GM23338 (cell line): ENCODE measurements at regions not wholly inside any gene's neighbourhood (a gene's known extent, or its start where the extent isn't known, plus 50 kb on each side); places are given as distances from the start of the nearest gene placed in this dataset.

ENCODE experiments used
- ATAC-seq: fragments of 200-7000 bp; cut with Tn5 transposase; 3 replicates; pipeline ENCODE4 v1.9.1; 2020
- DNase-seq: peaks from one replicate; pipeline ENCODE4 v3.0.0-alpha.2; 2015; ENCODE audit warnings: low spot score
- H2AFZ ChIP-seq: fragments of 200-600 bp; sonication (generic); 2 replicates; pipeline ENCODE4 v1.8.0; 2016; ENCODE audit warnings: antibody characterized with exemption, mild to moderate bottlenecking, moderate library complexity
- H3F3A ChIP-seq: fragments of 200-600 bp; sonication (generic); replicated peaks from 2 replicates; pipeline ENCODE4 v1.8.0; 2017; ENCODE audit warnings: antibody characterized with exemption, mixed run types, low read depth
- H3K27ac ChIP-seq: fragments of 200-600 bp; sonication (generic); 2 replicates; pipeline ENCODE4 v1.6.1; 2016; ENCODE audit warnings: low read depth
- H3K27me3 ChIP-seq: fragments of 200-600 bp; sonication (generic); 2 replicates; pipeline ENCODE4 v1.8.0; 2016; ENCODE audit warnings: mild to moderate bottlenecking, mixed run types, moderate library complexity; ENCODE audit not compliant: insufficient read depth
- H3K36me3 ChIP-seq: fragments of 200-600 bp; sonication (generic); 2 replicates; pipeline ENCODE4 v1.8.0; 2016; ENCODE audit warnings: mild to moderate bottlenecking; ENCODE audit not compliant: insufficient read depth
- H3K4me1 ChIP-seq: fragments of 200-600 bp; sonication (generic); 2 replicates; pipeline ENCODE4 v1.8.0; 2016; ENCODE audit warnings: mild to moderate bottlenecking, moderate library complexity; ENCODE audit not compliant: insufficient read depth
- H3K4me2 ChIP-seq: fragments of 200-600 bp; sonication (generic); 2 replicates; pipeline ENCODE4 v1.7.1; 2017; ENCODE audit warnings: mixed run types
- H3K4me3 ChIP-seq: fragments of 200-600 bp; sonication (generic); 2 replicates; pipeline ENCODE4 v1.6.1; 2016; ENCODE audit warnings: mixed run types
- H3K79me2 ChIP-seq: fragments of 200-600 bp; sonication (generic); replicated peaks from 2 replicates; pipeline ENCODE4 v1.8.0; 2017; ENCODE audit warnings: mild to moderate bottlenecking; ENCODE audit not compliant: insufficient read depth
- H3K9me2 ChIP-seq: fragments of 200-600 bp; sonication (generic); 2 replicates; pipeline ENCODE4 v1.8.0; 2017; ENCODE audit not compliant: insufficient read depth
- H4K20me1 ChIP-seq: fragments of 200-600 bp; sonication (generic); replicated peaks from 2 replicates; pipeline ENCODE4 v1.8.0; 2017; ENCODE audit warnings: mild to moderate bottlenecking; ENCODE audit not compliant: insufficient read depth
- H3K27ac Mint-ChIP-seq: 2 replicates; pipeline ENCODE4 v1.8.0; 2020; ENCODE audit warnings: inconsistent platforms, mild to moderate bottlenecking, moderate library complexity, mixed read lengths
- H3K27me3 Mint-ChIP-seq: 3 replicates; pipeline ENCODE4 v1.8.0; 2022; ENCODE audit warnings: low read depth, mild to moderate bottlenecking, moderate library complexity, mixed read lengths, inconsistent platforms; ENCODE audit not compliant: insufficient read depth, poor library complexity
- H3K36me3 Mint-ChIP-seq: 3 replicates; pipeline ENCODE4 v1.8.0; 2021; ENCODE audit warnings: low read depth, mild to moderate bottlenecking, inconsistent platforms, moderate library complexity, mixed read lengths
- H3K4me1 Mint-ChIP-seq: 3 replicates; pipeline ENCODE4 v1.8.0; 2020; ENCODE audit warnings: mild to moderate bottlenecking, inconsistent platforms, mixed read lengths
- H3K4me3 Mint-ChIP-seq: 3 replicates; pipeline ENCODE4 v1.8.0; 2021; ENCODE audit warnings: moderate library complexity, mild to moderate bottlenecking, inconsistent platforms, mixed read lengths
- H3K9me3 Mint-ChIP-seq: 3 replicates; pipeline ENCODE4 v1.8.0; 2020; ENCODE audit warnings: moderate library complexity, mild to moderate bottlenecking, inconsistent platforms, mixed read lengths
- EZH2phosphoT487 ChIP-seq: fragments of 200-600 bp; sonication (generic); IDR thresholded peaks from one replicate; pipeline ENCODE4 v1.8.1; 2018; ENCODE audit warnings: antibody characterized with exemption; ENCODE audit not compliant: unreplicated experiment
- POLR2AphosphoS5 ChIP-seq: IDR thresholded peaks from 2 replicates; pipeline ENCODE4 v1.6.1; 2016; ENCODE audit warnings: antibody characterized with exemption, low read depth
- REST ChIP-seq: IDR thresholded peaks from one replicate; pipeline ENCODE4 v1.6.1; 2018; ENCODE audit warnings: antibody characterized with exemption; ENCODE audit not compliant: unreplicated experiment
- STAT1 ChIP-seq: IDR thresholded peaks from one replicate; pipeline ENCODE4 v1.6.1; 2016; ENCODE audit warnings: antibody characterized with exemption; ENCODE audit not compliant: unreplicated experiment
- ZNF114 ChIP-seq: fragments of 250-450 bp; sonication (Bioruptor Pico); IDR thresholded peaks from 2 replicates; pipeline ENCODE4 v1.5.0; 2020; ENCODE audit warnings: mild to moderate bottlenecking, moderate library complexity
- ZNF331 ChIP-seq: fragments of 250-450 bp; sonication (Bioruptor Pico); IDR thresholded peaks from 2 replicates; pipeline ENCODE4 v1.5.0; 2020; ENCODE audit warnings: low read depth, mild to moderate bottlenecking, moderate library complexity
- TF ChIP-seq, protein P1 (sequence below): fragments of 250-450 bp; sonication (Bioruptor Pico); IDR thresholded peaks from 2 replicates; pipeline ENCODE4 v1.5.0; 2020; ENCODE audit warnings: mild to moderate bottlenecking, moderate library complexity
- TF ChIP-seq, protein P2 (sequence below): IDR thresholded peaks from 2 replicates; pipeline ENCODE4 v1.6.1; 2016; ENCODE audit warnings: antibody characterized with exemption
- TF ChIP-seq, protein P3 (sequence below), 2 experiments: fragments of 200-600 bp in 1 of 2; sonication (generic) in 1 of 2; conservative IDR thresholded peaks; 2 replicates each; pipeline versions ENCODE4 v1.5.1 to v1.6.1; 2016 to 2017; ENCODE audit warnings: antibody characterized with exemption in 2 of 2, low read depth in 2 of 2, mild to moderate bottlenecking in 2 of 2, moderate library complexity in 1 of 2

DNA sequence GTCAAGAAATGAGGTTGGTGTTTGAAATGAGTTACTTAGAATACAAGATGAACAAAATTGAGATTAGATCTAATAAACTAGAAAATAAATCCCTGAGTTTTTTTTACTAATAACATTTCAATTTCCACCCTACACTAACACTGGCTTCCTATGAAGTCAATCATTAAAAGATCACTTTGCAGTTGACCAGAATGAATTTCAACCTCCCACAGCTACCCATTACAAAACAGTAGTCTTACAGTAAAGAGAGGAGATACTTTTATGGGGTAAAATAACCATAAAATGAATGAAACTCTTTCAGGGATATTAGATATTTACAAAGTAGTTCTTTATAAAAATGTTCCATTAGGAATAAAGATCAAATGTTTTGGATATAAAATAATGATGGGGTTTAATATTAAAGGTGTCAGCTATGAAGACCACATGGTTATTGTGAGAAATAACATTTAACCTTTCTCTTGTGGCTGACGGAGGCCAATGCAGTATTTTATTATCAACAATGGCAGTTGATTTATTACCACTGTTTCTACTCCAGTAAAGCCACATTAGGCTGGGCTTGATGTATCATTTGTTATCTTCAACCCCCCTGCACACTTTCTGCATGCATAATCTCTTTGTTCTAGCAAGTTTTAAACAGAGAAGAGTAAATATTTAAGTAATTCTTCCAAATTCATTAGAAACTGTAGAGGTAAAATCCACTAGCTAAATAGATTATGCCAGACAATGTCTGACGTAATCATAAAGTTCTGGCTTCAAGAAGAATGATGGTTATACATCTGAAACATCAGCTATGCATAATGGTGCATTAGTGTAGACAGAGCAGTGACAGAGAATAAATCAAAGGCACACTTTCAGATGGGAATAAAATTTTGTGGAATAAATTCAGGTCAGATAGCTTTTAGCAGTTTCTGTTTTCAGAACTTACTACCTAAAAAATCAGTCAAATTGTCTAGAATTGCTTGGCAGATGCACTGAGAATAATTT lies 516.6 kb downstream of the PCDH18 start:
- Histone ChIP-seq H3K4me3 (no peak overlapping the region), H3K9me2 (no peaks in the 10 kb centered on the region), H3K4me1 (no peaks in the 10 kb centered on the region), H3K27me3 (no peaks in the 10 kb centered on the region), H3F3A (no peaks in the 10 kb centered on the region), H4K20me1 (no peaks in the 10 kb centered on the region), H3K36me3 (no peaks in the 10 kb centered on the region), H2AFZ (no peak overlapping the region), H3K4me2 (no peak overlapping the region), H3K79me2 (no peaks in the 10 kb centered on the region), H3K27ac (no peak overlapping the region)
- DNase-seq (no peak), ATAC-seq (no peak)
- H3K4me1 Mint-ChIP-seq = no peaks in the 10 kb centered on the region
- H3K36me3 Mint-ChIP-seq = no peaks in the 10 kb centered on the region
- H3K4me3 Mint-ChIP-seq = no peak overlapping the region
- TF ChIP-seq ZNF331 (CRISPR knock-in tag) (no peak), POLR2AphosphoS5 (no peak), REST (no peak), EZH2phosphoT487 (no peak), ZNF114 (CRISPR knock-in tag) (no peak), STAT1 (no peak)
- TF ChIP-seq, protein P1, sequence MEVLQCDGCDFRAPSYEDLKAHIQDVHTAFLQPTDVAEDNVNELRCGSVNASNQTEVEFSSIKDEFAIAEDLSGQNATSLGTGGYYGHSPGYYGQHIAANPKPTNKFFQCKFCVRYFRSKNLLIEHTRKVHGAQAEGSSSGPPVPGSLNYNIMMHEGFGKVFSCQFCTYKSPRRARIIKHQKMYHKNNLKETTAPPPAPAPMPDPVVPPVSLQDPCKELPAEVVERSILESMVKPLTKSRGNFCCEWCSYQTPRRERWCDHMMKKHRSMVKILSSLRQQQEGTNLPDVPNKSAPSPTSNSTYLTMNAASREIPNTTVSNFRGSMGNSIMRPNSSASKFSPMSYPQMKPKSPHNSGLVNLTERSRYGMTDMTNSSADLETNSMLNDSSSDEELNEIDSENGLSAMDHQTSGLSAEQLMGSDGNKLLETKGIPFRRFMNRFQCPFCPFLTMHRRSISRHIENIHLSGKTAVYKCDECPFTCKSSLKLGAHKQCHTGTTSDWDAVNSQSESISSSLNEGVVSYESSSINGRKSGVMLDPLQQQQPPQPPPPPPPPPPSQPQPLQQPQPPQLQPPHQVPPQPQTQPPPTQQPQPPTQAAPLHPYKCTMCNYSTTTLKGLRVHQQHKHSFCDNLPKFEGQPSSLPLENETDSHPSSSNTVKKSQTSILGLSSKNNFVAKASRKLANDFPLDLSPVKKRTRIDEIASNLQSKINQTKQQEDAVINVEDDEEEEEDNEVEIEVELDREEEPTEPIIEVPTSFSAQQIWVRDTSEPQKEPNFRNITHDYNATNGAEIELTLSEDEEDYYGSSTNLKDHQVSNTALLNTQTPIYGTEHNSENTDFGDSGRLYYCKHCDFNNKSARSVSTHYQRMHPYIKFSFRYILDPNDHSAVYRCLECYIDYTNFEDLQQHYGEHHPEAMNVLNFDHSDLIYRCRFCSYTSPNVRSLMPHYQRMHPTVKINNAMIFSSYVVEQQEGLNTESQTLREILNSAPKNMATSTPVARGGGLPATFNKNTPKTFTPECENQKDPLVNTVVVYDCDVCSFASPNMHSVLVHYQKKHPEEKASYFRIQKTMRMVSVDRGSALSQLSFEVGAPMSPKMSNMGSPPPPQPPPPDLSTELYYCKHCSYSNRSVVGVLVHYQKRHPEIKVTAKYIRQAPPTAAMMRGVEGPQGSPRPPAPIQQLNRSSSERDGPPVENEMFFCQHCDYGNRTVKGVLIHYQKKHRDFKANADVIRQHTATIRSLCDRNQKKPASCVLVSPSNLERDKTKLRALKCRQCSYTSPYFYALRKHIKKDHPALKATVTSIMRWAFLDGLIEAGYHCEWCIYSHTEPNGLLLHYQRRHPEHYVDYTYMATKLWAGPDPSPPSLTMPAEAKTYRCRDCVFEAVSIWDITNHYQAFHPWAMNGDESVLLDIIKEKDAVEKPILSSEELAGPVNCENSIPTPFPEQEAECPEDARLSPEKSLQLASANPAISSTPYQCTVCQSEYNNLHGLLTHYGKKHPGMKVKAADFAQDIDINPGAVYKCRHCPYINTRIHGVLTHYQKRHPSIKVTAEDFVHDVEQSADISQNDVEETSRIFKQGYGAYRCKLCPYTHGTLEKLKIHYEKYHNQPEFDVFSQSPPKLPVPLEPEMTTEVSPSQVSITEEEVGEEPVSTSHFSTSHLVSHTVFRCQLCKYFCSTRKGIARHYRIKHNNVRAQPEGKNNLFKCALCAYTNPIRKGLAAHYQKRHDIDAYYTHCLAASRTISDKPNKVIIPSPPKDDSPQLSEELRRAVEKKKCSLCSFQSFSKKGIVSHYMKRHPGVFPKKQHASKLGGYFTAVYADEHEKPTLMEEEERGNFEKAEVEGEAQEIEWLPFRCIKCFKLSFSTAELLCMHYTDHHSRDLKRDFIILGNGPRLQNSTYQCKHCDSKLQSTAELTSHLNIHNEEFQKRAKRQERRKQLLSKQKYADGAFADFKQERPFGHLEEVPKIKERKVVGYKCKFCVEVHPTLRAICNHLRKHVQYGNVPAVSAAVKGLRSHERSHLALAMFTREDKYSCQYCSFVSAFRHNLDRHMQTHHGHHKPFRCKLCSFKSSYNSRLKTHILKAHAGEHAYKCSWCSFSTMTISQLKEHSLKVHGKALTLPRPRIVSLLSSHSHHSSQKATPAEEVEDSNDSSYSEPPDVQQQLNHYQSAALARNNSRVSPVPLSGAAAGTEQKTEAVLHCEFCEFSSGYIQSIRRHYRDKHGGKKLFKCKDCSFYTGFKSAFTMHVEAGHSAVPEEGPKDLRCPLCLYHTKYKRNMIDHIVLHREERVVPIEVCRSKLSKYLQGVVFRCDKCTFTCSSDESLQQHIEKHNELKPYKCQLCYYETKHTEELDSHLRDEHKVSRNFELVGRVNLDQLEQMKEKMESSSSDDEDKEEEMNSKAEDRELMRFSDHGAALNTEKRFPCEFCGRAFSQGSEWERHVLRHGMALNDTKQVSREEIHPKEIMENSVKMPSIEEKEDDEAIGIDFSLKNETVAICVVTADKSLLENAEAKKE (CRISPR knock-in tag) = no peak
- TF ChIP-seq, protein P2, sequence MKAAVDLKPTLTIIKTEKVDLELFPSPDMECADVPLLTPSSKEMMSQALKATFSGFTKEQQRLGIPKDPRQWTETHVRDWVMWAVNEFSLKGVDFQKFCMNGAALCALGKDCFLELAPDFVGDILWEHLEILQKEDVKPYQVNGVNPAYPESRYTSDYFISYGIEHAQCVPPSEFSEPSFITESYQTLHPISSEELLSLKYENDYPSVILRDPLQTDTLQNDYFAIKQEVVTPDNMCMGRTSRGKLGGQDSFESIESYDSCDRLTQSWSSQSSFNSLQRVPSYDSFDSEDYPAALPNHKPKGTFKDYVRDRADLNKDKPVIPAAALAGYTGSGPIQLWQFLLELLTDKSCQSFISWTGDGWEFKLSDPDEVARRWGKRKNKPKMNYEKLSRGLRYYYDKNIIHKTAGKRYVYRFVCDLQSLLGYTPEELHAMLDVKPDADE = no peak
- TF ChIP-seq, protein P3, sequence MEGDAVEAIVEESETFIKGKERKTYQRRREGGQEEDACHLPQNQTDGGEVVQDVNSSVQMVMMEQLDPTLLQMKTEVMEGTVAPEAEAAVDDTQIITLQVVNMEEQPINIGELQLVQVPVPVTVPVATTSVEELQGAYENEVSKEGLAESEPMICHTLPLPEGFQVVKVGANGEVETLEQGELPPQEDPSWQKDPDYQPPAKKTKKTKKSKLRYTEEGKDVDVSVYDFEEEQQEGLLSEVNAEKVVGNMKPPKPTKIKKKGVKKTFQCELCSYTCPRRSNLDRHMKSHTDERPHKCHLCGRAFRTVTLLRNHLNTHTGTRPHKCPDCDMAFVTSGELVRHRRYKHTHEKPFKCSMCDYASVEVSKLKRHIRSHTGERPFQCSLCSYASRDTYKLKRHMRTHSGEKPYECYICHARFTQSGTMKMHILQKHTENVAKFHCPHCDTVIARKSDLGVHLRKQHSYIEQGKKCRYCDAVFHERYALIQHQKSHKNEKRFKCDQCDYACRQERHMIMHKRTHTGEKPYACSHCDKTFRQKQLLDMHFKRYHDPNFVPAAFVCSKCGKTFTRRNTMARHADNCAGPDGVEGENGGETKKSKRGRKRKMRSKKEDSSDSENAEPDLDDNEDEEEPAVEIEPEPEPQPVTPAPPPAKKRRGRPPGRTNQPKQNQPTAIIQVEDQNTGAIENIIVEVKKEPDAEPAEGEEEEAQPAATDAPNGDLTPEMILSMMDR (conservative IDR thresholded peaks at IDR 0.05; ENCODE audit: low read depth in 2 of 2) = no peak
- H3K9me3 Mint-ChIP-seq = no peaks in the 10 kb centered on the region
- H3K27ac Mint-ChIP-seq = no peak overlapping the region
- peaks cover 2% of the 10 kb centered on the region for H3K27me3 Mint-ChIP-seq
